HG03064 (cell line): ENCODE measurements at regions not wholly inside any gene's neighbourhood (a gene's known extent, or its start where the extent isn't known, plus 50 kb on each side); places are given as distances from the start of the nearest gene placed in this dataset.

Experiments used
- ATAC-seq: cut with Tn5 transposase; IDR thresholded peaks from one replicate; pipeline ENCODE4 v1.9.1; 2021; ENCODE audit warnings: low read depth; ENCODE audit not compliant: unreplicated experiment

DNA sequence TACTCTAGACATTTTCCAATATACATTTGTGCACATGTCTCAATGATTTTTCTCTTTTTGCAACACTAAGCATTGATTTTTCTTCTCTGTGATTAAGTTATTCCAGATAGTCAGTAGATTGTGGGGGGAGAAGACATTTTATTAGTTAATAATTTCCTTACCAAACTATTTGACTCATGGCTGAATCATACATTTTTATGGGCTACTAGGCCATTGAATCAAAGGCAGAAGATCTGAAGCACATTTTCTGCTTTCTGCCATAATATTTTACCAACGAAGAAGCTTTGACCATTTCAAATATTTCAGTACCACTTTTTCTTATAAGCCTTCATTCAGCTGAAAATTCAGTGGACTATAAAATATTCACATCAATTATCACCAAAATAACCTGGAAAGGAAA, 175.6 kb downstream of the IRX2 start:
- no peak for ATAC-seq

DNA sequence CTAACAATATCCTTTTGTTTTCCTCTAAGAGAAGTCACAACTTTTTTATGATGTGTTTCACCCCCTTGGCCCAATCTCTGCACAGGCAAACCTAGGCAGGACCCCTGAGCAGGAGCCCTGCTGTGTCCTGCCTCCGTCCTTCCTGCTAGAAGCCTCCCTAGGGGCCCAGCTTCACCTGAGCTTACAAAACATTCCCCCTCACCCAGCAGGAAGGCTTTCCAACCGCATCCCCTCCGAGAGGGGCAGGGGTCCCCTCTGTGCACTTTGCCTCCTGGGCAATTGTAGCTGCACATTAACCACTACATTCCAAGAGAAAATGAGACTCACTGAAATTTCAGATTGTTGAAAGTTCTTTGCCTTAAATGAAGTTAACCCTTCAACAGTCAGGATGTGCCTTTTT, 176.2 kb downstream of the IRX2 start:
- no peak for ATAC-seq

DNA sequence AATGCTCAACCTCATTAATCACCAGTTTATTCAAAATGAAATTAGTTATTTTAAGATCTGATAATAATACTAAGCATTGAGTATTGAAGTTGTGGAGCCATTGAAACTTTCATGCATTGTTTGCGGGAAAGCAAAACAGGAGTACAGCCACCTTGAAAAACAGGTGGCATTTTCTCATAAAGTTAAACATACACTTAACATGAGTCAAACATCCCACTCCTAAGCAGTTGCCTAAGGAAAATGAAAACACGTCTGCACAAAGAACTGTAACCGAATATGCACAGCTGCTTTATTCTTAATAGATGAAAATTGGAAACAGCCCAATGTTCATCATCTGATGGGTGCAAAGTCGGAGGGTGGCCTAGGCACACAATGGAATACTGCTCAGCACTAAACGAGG, 177.3 kb downstream of the IRX2 start:
- no peak for ATAC-seq

DNA sequence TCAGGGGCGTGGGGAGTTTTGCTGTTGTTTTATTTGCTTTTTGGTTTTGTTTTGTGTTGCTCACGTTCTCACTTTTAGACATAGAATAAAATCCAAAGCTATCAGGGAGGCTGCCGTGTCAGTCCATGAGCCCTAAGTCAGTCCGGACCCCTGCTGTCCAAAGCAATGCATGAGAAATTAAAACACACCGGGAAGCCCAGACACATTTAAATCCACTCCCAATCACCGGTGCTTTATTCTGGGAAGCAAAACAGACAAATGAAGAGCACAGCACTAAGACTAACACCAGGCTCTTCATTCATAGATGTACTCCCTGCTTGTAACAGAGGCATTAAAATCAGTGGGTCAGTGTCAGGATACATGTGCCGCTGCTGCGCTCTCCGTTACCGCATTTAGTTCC, 180.9 kb downstream of the IRX2 start:
- no peak for ATAC-seq

DNA sequence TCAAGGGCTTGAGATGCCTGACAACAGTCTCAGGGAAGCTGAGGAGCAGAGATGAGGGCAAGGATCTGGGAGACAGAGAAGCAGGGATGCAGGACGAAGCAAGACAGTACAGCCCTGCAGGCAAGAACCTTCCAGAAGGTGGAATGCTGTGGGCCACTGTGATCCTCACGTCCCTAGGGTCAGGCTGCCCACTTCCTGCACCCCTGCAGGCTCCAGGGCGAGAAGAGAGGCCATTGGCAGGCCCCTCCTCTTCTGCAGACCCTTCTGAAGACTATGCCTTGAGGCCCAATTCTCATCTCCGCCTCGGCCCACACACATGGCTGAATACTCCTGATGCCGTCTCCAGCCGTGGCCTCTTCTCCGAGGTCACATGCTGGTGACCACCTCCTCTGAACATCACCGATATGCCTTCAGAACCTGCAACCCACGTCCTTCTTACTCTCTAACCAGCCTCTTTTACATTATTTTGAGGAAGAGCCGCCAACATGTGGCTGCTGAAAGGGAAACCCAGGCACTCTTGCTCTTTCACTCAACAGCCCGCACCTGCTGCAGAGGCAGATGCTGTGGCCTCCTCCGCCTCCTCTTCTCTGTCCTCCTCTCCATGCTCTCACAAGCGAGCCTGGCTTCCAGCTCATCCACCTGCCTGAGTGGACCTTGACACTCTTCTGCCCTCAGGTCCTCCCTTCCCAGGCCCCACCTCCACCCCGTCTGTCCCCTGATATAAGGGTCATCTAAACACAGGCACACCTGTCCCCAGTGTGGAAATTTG, 181.5 kb downstream of the IRX2 start:
- no peak for ATAC-seq

DNA sequence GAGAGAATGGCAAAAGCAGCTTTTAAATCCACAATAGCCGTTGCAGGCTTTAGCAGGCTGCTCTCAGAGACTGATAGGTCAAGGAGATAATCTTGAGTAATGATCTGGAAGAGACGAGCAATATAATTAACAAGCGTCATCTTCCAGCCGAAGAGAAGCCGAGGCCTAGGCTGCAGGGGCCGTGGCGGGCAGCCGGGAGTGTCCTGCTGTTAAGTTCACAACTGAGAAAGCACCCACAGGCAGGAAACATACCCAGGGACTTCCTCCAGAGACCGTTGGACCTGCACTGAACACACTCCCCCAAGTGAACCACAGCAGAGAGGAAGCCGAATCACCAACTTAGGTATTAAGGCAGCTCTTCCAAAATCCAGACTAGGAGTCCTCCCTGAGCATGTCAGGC, 182.3 kb downstream of the IRX2 start:
- ATAC-seq = no peak

DNA sequence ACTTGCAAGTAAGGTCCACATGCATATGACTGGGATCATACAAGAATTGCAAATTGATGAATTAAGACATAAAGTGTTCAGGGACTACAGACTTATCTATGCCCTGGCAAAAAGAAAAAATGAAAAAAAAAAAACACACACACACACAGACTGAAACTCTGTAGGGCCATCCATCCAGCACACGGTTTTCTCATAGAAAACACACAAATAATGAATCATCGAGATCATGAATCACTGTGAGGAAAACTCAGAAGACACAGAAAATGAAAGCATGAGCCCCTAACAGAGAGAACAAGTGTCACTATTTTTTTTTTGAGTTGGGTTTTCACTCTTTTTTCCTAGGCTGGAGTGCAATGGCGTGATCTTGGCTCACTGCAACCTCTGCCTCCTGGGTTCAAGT, 185.2 kb downstream of the IRX2 start:
- no peak for ATAC-seq

DNA sequence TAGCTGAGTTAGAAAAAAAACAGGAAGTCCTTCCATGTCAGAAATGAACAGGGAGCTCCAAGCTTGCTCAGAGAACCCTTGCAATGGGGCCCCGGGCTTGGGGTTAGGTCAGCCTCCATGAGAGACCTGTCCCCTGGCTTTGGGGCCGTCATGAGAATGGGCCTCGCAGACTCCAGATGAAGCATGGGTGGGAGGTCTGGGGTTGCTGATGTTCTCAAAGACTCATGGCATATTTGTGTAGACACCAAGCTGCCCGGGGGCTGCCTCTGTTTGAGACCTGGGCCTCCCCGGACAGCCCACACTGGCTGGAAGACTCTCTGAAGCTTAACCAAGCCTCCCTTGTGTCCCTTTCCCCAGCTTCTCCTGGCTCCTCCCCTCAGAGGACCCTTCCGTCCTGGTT, 186.3 kb downstream of the IRX2 start:
- no peak for ATAC-seq

DNA sequence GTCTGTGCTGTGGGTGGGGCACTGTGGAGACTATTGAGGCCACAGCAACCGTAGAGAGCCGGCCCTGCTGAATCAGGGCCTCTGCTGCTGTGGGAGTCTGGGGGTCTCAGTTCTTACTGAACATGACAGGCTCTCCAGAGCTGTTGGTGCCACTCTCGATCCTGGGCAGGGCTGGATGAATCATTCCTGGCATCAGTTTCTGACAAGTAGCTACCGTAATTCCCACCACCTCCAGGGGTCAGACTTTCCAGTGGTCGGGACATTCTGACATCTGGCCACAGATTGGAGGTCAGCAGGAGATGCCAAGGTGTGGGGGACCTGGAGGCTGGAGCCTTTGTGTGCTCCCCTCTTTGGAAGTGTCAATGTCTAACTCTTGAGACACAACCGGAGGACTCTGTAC, 188.4 kb downstream of the IRX2 start:
- ATAC-seq = no peak

DNA sequence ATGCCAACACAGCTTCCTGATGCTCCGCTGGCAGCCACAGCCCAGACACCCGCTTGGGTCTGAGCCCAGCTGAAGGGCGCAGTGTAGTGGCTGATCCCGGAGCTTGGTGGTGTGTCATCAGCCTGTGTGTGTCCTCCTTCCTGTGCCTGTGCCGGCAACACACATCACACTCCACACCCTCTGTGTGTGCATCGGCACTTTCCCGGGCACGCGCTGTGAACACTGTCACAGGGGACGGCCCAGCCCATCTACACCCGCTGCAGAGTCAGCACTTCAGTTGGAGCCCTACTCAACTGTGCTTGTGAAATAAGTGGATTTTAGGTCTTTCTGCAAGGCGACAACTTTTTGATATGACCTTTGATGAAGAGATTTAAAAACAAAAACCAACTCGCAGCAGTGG, 189.4 kb downstream of the IRX2 start:
- no peak for ATAC-seq

DNA sequence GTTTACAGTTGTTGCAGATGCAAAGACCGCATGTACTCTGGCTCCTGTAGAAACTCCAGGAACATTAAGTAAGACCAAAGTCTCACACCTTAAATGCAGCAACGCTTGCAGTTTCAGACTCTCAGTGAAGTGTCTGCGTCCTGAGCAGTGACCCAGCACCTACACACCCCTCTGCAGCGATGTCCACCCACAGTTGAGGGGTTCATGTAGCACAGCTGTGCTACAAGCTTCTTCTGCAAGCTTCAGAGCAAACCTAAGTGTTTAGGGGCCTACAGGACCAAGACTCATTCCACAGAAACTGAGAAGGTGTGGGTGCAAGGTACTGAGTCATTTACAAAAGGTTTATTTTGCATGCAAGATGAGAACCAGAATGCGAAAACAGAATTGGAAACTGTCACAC, 191.0 kb downstream of the IRX2 start:
- ATAC-seq = no peak

DNA sequence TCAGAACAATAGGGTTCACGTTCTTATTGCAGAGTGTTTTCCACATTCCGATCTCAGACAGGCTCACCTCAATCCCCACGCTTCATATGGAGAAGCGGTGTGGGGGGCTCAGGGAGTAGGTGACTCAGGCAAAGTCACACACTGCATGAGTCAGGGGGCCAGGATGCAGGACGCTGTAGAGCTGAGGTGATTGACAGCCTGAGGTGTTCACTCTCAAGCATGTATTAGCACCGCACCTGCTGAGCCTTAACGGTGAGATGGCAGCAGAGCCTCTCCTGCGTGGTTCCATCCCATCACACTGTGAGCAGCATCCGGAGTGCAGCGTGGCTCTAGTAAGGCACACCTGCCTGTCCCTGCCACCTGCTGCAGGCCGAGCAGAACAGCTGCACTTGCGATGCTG, 194.0 kb downstream of the IRX2 start:
- ATAC-seq = no peak

DNA sequence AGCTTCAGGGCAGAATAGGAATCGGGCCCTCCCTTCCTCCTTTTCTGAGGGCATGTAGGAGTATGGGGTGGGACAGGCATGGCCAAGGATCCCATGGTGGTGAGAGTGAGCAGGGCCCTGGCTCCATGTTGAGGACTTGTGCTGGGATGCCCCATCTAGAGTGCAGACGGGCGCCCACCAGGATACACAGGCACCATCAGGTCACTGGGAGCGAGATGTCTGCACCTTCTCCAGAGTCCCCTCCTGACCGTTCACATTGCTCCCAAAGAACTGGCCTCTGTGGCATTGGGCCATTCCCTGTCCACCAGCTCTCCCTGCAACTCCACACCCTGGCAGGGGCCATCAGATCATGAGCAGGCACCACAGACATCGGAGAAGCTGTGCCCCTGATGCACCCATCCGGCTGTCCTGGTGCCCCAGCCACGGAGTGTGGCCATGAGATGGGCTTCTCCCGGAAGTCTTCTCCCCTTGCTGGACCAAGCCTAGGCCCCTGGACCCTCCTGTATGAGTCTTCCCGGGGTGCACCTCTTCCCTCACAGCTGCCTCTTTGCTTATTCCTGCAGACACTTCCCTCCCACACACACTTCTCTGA, 195.0 kb downstream of the IRX2 start:
- no peak for ATAC-seq

DNA sequence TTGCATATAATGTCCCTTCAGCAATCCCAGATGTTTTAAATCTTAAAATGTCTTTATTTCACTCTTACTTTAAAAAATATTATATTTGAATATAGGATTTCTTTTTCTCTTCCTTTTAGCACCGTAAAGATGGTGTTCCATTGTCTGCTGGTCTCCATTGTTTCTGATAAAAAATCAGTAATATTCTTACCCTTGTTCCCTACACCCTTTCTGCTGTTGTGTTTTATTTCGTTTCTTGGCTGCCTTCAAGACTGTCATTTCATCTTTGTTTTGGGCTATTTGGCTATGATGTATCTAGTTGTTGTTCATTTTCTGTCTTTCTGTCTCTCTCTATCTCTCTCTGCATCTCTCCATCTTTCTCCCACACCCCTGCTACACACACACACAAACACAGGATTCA, 197.9 kb downstream of the IRX2 start:
- no peak for ATAC-seq

DNA sequence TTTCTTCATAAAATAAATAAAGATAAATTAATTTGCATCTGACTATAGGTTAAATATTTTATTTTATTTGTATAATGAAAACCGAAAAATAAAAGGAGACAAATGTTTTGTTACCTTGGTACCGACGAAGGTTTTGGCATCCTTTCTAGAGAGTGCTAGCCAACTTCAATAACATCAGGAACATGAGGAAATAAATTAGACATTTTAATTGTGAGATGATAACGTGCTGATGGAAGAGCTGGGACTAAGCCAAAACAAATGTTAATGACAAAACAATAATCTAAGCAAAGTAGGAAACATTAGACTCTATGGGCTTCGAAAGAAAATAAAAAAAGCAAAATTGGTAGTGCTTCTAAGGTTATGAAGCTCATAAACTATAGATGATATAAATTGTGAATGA, 201.0 kb downstream of the IRX2 start:
- ATAC-seq = no peak

DNA sequence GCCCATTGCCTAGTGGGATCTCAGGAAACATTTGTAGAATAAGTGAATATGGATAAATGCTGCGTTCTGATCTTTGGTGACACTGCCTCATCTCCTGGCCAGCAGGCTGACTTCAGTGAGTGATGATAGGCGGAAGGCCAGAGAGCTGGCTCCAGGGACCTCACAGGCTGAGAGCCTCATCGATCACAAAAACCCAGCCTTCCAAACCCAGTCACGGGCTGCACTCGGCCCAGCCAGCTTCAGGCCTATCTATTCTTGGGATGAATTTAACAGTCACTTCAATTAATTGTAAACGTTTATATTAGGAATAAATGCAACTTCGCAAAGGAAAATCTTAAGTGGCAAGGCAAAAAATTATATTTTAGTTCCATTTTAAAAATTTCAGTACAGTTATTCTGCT, 201.6 kb downstream of the IRX2 start:
- no peak for ATAC-seq

DNA sequence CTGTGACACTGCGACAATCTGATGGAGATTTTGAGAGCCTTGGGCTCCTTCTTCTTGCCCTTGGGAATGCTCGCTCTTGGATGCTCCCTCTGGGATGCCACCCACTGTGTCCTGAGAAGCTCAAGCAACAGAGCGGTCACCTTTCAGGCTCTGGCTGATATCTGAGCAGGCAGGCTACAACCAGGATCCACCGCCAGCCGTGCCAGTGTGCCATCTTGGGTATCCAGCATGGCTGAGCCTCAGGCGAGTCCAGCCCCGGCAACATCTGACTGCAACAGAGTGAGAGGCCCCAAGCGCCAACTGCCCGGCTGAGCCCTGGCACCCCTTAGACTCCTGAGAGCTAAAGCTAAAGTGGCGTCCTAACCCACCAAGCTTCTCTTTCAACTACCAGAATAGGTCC, 202.1 kb downstream of the IRX2 start:
- ATAC-seq = no peak

DNA sequence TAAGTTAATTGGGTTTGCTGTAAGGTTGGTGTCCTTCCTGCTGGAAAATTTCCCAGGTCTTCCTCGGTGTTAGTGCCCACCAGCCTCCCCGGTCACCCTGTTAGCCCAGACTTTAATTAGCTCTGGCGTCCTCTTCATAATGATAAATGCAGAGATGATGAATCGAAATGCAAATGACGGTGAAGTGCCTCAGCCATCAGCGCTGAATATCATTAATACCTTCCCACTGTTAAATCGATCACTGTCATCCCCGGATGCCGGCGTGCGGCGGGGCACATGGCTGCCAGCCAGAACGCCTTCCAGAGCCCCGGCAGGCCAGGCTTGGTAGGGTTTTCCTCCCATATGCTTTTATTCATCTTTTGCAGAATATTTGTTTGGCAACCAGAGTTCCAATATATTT, 204.5 kb downstream of the IRX2 start:
- ATAC-seq = no peak

DNA sequence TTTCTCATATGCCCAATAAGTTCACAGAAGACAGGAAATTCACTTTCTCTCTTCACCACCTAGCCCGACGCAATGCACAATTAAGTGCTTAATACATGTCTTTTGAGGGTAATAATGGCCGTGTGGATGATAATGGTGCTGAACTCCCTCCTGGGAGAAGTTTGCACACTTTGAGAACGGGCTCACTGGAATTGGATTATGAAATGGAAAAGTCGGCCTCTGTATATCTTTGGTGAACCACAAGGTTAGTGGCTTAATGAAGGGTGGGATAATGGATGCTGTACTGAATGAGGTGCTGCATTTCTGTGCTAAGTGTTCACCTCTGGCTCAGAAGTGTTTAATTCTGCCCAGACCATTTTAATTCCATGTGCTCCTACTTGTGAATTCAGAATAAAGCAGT, 207.5 kb downstream of the IRX2 start:
- no peak for ATAC-seq

DNA sequence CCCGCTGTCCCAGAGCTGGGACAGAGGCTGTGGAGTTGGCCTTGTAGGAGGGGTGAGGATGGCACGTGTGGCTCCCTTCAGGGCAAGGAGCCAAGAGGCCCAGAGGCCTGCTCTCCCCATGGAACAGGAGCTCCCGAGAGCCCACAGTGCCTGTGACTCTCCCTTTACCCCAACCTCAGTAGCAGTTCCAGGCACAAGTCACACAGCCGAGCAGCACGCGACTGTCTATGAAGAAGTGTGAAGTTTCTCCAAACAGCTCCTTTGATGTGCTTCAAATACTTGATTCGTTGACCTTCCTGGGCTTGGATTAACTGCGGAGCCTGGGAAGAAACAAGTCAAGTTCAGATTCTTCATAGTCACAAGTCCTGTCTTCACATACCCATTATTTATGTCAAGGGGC, 208.7 kb downstream of the IRX2 start:
- no peak for ATAC-seq

DNA sequence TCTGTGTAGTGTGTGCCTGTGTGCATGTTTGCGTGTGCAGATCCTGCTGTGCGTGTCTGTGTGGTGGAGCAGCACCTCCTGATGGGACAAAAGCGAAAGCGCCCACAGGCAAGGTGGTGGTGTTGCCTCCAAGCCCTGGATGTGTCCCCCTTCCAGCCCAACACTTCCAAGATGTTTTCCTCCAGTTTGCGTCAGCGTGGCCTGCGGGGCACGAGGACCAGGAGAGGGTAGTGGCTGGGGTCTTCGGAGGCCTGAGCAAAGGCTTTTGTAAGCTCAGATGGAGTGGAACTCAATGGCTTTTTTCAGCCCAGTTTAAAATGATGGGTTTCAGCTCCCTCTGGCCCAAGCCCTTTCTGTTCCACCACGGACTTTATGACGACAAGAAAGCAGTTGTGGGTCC, 209.5 kb downstream of the IRX2 start:
- ATAC-seq = no peak

DNA sequence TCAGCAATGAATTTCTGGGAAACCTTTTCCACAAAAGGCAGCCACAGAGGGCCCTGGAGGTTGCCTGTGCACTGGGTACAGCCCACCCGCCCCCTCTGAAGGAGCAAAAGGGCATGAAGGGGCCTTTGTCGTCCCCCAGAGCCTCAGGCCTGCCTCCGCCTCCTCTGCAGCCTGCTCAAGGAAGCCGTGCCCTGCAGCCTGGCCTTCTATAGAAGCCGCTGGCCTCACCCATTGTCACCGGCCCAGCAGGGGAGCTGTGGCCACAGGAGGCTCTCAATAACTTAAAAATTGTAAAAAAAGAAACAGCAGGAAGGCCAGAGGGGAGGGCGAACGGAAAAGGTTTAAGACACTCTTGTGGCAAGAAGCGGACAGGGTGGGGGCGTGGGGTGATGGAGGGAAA, 213.3 kb downstream of the IRX2 start:
- no peak for ATAC-seq
